Spleen (tissue), 11 donors: ENCODE measurements at regions not wholly inside any gene's neighbourhood (a gene's known extent, or its start where the extent isn't known, plus 50 kb on each side); places are given as distances from the start of the nearest gene placed in this dataset.

Experiments
- DNase-seq: peaks from one replicate; pipeline ENCODE4 v3.0.0-alpha.2; 2020
- H3K27ac ChIP-seq, 8 donors: fragments of 200-600 bp; sonication (generic) in 7 of 8; 1 replicate in 4 of 8; 2 replicates in 4 of 8; pipeline versions ENCODE4 v1.5.0 to v1.8.0; 2016 to 2021; ENCODE audit warnings: inconsistent platforms in 4 of 8, mild to moderate bottlenecking in 4 of 8, moderate library complexity in 1 of 8
- H3K27me3 ChIP-seq, 7 donors: fragments of 200-600 bp; sonication (generic) in 6 of 7; replicated peaks in 1 of 7; 1 replicate in 4 of 7; 2 replicates in 3 of 7; pipeline versions ENCODE4 v1.5.0 to v1.8.0; 2016 to 2021; ENCODE audit warnings: inconsistent platforms in 3 of 7, mild to moderate bottlenecking in 1 of 7
- H3K36me3 ChIP-seq, 6 donors: fragments of 200-600 bp; sonication (generic) in 5 of 6; 1 replicate in 4 of 6; 2 replicates in 2 of 6; pipeline versions ENCODE4 v1.5.0 to v1.8.0; 2016 to 2021; ENCODE audit warnings: inconsistent platforms in 2 of 6
- H3K4me1 ChIP-seq, 6 donors: fragments of 200-600 bp; sonication (generic) in 5 of 6; 1 replicate in 3 of 6; 2 replicates in 3 of 6; pipeline versions ENCODE4 v1.5.0 to v1.8.0; 2016 to 2021; ENCODE audit warnings: inconsistent platforms in 3 of 6
- H3K4me3 ChIP-seq, 8 donors: fragments of 200-600 bp; sonication (generic) in 7 of 8; 1 replicate in 4 of 8; 2 replicates in 4 of 8; pipeline versions ENCODE4 v1.5.0 to v1.8.0; 2016 to 2021; ENCODE audit warnings: inconsistent platforms in 4 of 8, mild to moderate bottlenecking in 4 of 8, moderate library complexity in 2 of 8
- H3K9me3 ChIP-seq, 8 donors: fragments of 200-600 bp; sonication (generic) in 7 of 8; 1 replicate in 4 of 8; 2 replicates in 4 of 8; pipeline versions ENCODE4 v1.5.0 to v1.8.0; 2016 to 2021; ENCODE audit warnings: inconsistent platforms in 4 of 8
- POLR2A ChIP-seq, 3 donors: fragments of 450-650 bp; IDR thresholded peaks; one replicate each; pipeline ENCODE4 v1.5.1; 2017; ENCODE audit warnings: antibody characterized with exemption in 3 of 3, mild to moderate bottlenecking in 1 of 3
- POLR2AphosphoS5 ChIP-seq, 3 donors: sonication (generic); formaldehyde crosslinking; IDR thresholded peaks; one replicate each; pipeline ENCODE4 v1.5.1; 2017; ENCODE audit warnings: antibody characterized with exemption in 3 of 3
- WGBS, 5 donors: extraction: QIAGEN DNeasy Blood & Tissue Kit in 3 of 5; methylation state at CpG; one replicate each; pipeline versions ENCODE4 v1.1.5 to v1.1.7; 2013 to 2018; 5-methylcytosine and 5-hydroxymethylcytosine counted together
- intact Hi-C: fragments of 100-400 bp; cut with DNase I; formaldehyde crosslinking; loops from one replicate; pipeline ENCODE4 v1.15.0; 2023; ENCODE audit warnings: low total_unique reads
- TF ChIP-seq, protein P1 (sequence below), 11 experiments: fragments of 200-600 bp in 7 of 11; fragments of 450-650 bp in 4 of 11; sonication (generic) in 4 of 11; IDR thresholded peaks in 8 of 11; conservative IDR thresholded peaks in 3 of 11; 1 replicate in 7 of 11; 2 replicates in 4 of 11; pipeline versions ENCODE4 v1.4.0 to v1.8.0; 2016 to 2021; ENCODE audit warnings: antibody characterized with exemption in 11 of 11, inconsistent platforms in 4 of 11, mild to moderate bottlenecking in 1 of 11
- donor health status: healthy with polysubstance abuse.
- donor health status: DM: no; HTN: no; CAD: no; lungs with moderate emphysema.
- donor health status: DM: no; HTN: no; CAD: no.
- donor health status: Bipolar disorder and iron deficiency.
- donor health status: healthy.
- donor health status: DM: no; HTN: no; CAD: no.
- donor health status: DM: yes; HTN: yes; CAD: no.

GRCh38 chr10:131819241-131820072 lies 81.4 kb upstream of the PPP2R2D start:
- intact Hi-C loops: no loop called here
- Histone ChIP-seq H3K27ac (no peak overlapping the region), H3K4me3 (no peak overlapping the region), H3K36me3 (no peaks in the 10 kb centered on the region), H3K4me1 (no peaks in the 10 kb centered on the region), H3K9me3 (no peaks in the 10 kb centered on the region), H3K27me3 (peaks cover 0 to 44% (median 2%) of the 10 kb centered on the region in 7 donors)
- DNase-seq: no peak
- 58 to 77% (median 62%) methylated on average over 21 to 25 of the region's 25 CpGs for WGBS, 5 donors
- TF ChIP-seq POLR2AphosphoS5 (IDR thresholded peaks at IDR 0.05) (no peak), POLR2A (IDR thresholded peaks at IDR 0.05) (no peak)
- TF ChIP-seq, protein P1, sequence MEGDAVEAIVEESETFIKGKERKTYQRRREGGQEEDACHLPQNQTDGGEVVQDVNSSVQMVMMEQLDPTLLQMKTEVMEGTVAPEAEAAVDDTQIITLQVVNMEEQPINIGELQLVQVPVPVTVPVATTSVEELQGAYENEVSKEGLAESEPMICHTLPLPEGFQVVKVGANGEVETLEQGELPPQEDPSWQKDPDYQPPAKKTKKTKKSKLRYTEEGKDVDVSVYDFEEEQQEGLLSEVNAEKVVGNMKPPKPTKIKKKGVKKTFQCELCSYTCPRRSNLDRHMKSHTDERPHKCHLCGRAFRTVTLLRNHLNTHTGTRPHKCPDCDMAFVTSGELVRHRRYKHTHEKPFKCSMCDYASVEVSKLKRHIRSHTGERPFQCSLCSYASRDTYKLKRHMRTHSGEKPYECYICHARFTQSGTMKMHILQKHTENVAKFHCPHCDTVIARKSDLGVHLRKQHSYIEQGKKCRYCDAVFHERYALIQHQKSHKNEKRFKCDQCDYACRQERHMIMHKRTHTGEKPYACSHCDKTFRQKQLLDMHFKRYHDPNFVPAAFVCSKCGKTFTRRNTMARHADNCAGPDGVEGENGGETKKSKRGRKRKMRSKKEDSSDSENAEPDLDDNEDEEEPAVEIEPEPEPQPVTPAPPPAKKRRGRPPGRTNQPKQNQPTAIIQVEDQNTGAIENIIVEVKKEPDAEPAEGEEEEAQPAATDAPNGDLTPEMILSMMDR (IDR thresholded peaks at IDR 0.05 in 8 of 11, conservative IDR thresholded peaks at IDR 0.05 in 3 of 11): no peak

- intact Hi-C loops: no loop called here
- TF ChIP-seq POLR2AphosphoS5 (IDR thresholded peaks at IDR 0.05) (no peak), POLR2A (IDR thresholded peaks at IDR 0.05) (no peak)
- TF ChIP-seq, protein P1 (IDR thresholded peaks at IDR 0.05 in 8 of 11, conservative IDR thresholded peaks at IDR 0.05 in 3 of 11): no peak
- H3K36me3 ChIP-seq: no peaks in the 10 kb centered on the region
- H3K27ac ChIP-seq: no peak overlapping the region
- no peaks in the 10 kb centered on the region for H3K9me3 ChIP-seq
- no peaks in the 10 kb centered on the region for H3K4me1 ChIP-seq
- no peak for DNase-seq
- 83 to 89% (median 85%) methylated on average over 9 of the region's 9 CpGs for WGBS, 5 donors
- no peak overlapping the region for H3K4me3 ChIP-seq
- H3K27me3 ChIP-seq: peaks cover 0 to 43% (median 7%) of the 10 kb centered on the region in 7 donors
These were observed 80.2 kb upstream of the PPP2R2D start for GRCh38 chr10:131820626-131821025.

DNA sequence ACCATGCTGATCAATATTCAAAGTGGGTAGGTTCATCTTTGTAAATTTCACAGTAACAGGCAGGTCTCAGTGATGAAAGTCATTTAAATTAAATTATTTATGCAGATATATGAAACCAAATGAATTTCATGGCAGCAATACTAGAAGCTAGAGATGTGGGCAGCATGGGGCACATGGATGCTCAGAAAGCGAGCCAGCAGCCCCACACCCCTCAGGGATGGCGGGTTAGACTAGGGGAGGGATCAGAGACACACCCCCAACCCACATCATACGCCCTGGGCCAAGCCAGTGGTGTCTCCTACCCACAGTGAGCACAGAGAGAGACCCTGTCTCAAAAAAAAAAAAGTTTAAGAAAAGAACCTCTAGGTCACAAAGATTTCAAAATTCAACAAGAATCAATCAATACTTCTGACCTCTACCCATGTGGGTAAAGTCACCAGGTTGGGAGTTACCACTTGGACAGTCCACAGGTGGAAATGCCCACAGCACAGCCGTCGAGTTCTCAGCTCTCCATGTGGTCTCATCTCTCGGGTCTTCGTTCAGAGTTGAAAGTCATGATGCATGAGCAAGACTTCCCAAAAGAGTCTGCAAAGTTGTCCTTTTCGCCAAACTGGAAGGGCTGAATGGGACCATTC lies 79.3 kb upstream of the PPP2R2D start:
- DNase-seq: peak; percentile 24

More for the DNA sequence above, 79.3 kb upstream of the PPP2R2D start:
- Histone ChIP-seq H3K36me3 (no peaks in the 10 kb centered on the region), H3K27me3 (peaks cover 0 to 43% (median 7%) of the 10 kb centered on the region in 7 donors), H3K9me3 (no peaks in the 10 kb centered on the region), H3K4me3 (no peak overlapping the region), H3K27ac (no peak overlapping the region), H3K4me1 (no peaks in the 10 kb centered on the region)
- no peak for TF ChIP-seq POLR2A (IDR thresholded peaks at IDR 0.05)
- TF ChIP-seq POLR2AphosphoS5 (IDR thresholded peaks at IDR 0.05): no peak
- TF ChIP-seq, protein P1 (IDR thresholded peaks at IDR 0.05 in 8 of 11, conservative IDR thresholded peaks at IDR 0.05 in 3 of 11): no peak
- intact Hi-C loops: no loop called here
- WGBS, 5 donors: 83 to 93% (median 83%) methylated on average over 8 of the region's 8 CpGs
